Common myeloid progenitor, CD34-positive (primary cell): ENCODE measurements at regions not wholly inside any gene's neighbourhood (a gene's known extent, or its start where the extent isn't known, plus 50 kb on each side); places are given as distances from the start of the nearest gene placed in this dataset.

ENCODE experiments used
- CTCF ChIA-PET: fragments of 350-600 bp; sonication (Branson Sonifier 250); formaldehyde crosslinking; loops from one replicate; lab custom pipeline; 2021; ENCODE audit warnings: antibody characterized with exemption; lab: Charles Lee
- POLR2A ChIA-PET: fragments of 350-600 bp; sonication (Branson Sonifier 250); formaldehyde crosslinking; loops from one replicate; lab custom pipeline; 2021; ENCODE audit warnings: antibody characterized with exemption; lab: Charles Lee
- DNase-seq, 3 donors: peaks; one replicate each; pipeline versions ENCODE4 v3.0.0 to v3.0.0-alpha.2; 2013
- H3K27ac ChIP-seq, 2 experiments: 1 replicate in 1 of 2; 2 replicates in 1 of 2; pipeline ENCODE4 v1.7.0; 2013; ENCODE audit warnings: inconsistent platforms in 2 of 2, low read length in 2 of 2, mild to moderate bottlenecking in 2 of 2, low read depth in 1 of 2, moderate library complexity in 1 of 2; ENCODE audit not compliant: severe bottlenecking in 2 of 2, insufficient read depth in 1 of 2, poor library complexity in 1 of 2
- H3K27me3 ChIP-seq, 5 experiments: replicated peaks in 2 of 5; 1 replicate in 3 of 5; 2 replicates in 2 of 5; pipeline versions ENCODE4 v1.6.1 to v1.7.0; 2013; ENCODE audit warnings: low read length in 4 of 5, mild to moderate bottlenecking in 2 of 5, moderate library complexity in 2 of 5, inconsistent platforms in 1 of 5; ENCODE audit not compliant: insufficient read depth in 5 of 5, control insufficient read depth in 4 of 5
- H3K36me3 ChIP-seq, 4 experiments: 1 replicate in 2 of 4; 2 replicates in 2 of 4; pipeline versions ENCODE4 v1.6.1 to v1.7.0; 2013; ENCODE audit warnings: low read length in 3 of 4, control low read depth in 1 of 4, mild to moderate bottlenecking in 1 of 4; ENCODE audit not compliant: control insufficient read depth in 4 of 4, insufficient read depth in 4 of 4
- H3K4me1 ChIP-seq, 4 experiments: 1 replicate in 3 of 4; 2 replicates in 1 of 4; pipeline versions ENCODE4 v1.6.1 to v1.7.1; 2013; ENCODE audit warnings: low read length in 3 of 4, mild to moderate bottlenecking in 3 of 4, control low read depth in 1 of 4, inconsistent platforms in 1 of 4, moderate library complexity in 1 of 4; ENCODE audit not compliant: control insufficient read depth in 4 of 4, insufficient read depth in 4 of 4; ENCODE audit errors: control extremely low read depth in 1 of 4
- H3K4me3 ChIP-seq, 7 experiments: 1 replicate in 4 of 7; 2 replicates in 3 of 7; pipeline versions ENCODE4 v1.5.1 to v1.7.0; 2013; ENCODE audit warnings: mild to moderate bottlenecking in 7 of 7, low read length in 6 of 7, moderate library complexity in 6 of 7, inconsistent platforms in 2 of 7, low read depth in 2 of 7, control low read depth in 1 of 7; ENCODE audit not compliant: insufficient read depth in 4 of 7, control insufficient read depth in 1 of 7; ENCODE audit errors: extremely low read depth in 1 of 7
- H3K9me3 ChIP-seq, 5 experiments: 1 replicate in 4 of 5; 2 replicates in 1 of 5; pipeline versions ENCODE4 v1.6.1 to v1.7.1; 2013; ENCODE audit warnings: low read length in 4 of 5, mild to moderate bottlenecking in 2 of 5, inconsistent platforms in 1 of 5, low read depth in 1 of 5, moderate library complexity in 1 of 5; ENCODE audit not compliant: control insufficient read depth in 4 of 5, insufficient read depth in 2 of 5; ENCODE audit errors: control extremely low read depth in 1 of 5
- WGBS: methylation state at CpG from one replicate; pipeline ENCODE4 v1.1.5; 2013; ENCODE audit not compliant: insufficient coverage; 5-methylcytosine and 5-hydroxymethylcytosine counted together

DNA sequence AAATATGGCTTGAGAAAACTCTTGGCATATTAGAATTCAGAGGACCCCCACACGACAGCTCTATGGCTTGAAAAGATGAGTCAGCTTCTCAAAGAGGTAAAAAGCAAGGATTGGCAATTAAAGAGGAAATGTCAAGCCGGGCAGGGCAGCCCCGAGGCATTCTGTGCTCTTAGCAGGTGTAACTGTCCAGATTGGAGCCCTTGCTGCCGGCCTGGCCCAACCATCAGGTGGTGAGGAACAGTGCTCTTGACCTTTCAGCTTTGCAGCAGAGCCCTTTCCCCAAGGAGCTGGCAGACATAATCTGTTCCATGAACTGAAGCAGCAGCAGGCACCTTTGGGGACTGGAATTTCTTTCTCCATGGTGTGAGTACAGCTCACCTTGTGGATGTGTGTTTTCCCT lies 287.8 kb downstream of the UTP18 start:
- H3K4me1 ChIP-seq: no peaks in the 10 kb centered on the region
- ChIA-PET POLR2A (no interaction called here), CTCF (no interaction called here)
- no peak overlapping the region for H3K4me3 ChIP-seq
- H3K27me3 ChIP-seq: peaks cover 0 to 2% (median 0%) of the 10 kb centered on the region in 5 experiments
- no peaks in the 10 kb centered on the region for H3K36me3 ChIP-seq
- WGBS: 75% methylated on average over 3 of the region's 4 CpGs
- DNase-seq: no peak
- no peak overlapping the region for H3K27ac ChIP-seq
- H3K9me3 ChIP-seq: peaks cover 0 to 5% (median 0%) of the 10 kb centered on the region in 5 experiments

DNA sequence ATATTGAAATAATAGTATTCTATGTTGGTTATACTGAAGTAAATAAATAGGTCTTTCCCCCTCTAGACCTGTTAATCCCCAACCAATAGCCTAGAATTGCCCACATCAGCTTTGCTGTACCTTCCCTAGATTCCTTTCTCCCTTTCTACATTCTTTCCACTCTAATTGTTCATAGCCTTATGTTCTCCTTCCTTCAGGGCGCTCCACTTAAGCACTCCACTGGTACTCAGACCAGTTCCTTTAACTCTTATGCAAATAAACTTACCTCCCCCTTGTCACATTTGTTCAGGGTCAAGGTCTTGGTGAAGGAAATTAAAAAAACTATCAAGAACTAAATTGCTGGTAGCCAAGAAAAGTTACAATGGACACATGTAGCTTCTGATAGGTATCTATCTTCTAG lies 294.8 kb downstream of the UTP18 start:
- ChIA-PET CTCF (no interaction called here), POLR2A (no interaction called here)
- H3K36me3 ChIP-seq: no peaks in the 10 kb centered on the region
- WGBS: 88% methylated on average over 1 of the region's 1 CpG
- no peaks in the 10 kb centered on the region for H3K4me1 ChIP-seq
- no peak overlapping the region for H3K27ac ChIP-seq
- H3K9me3 ChIP-seq: no peaks in the 10 kb centered on the region
- no peak overlapping the region for H3K4me3 ChIP-seq
- peaks cover 0 to 4% (median 0%) of the 10 kb centered on the region in 5 experiments for H3K27me3 ChIP-seq
- DNase-seq: no peak

DNA sequence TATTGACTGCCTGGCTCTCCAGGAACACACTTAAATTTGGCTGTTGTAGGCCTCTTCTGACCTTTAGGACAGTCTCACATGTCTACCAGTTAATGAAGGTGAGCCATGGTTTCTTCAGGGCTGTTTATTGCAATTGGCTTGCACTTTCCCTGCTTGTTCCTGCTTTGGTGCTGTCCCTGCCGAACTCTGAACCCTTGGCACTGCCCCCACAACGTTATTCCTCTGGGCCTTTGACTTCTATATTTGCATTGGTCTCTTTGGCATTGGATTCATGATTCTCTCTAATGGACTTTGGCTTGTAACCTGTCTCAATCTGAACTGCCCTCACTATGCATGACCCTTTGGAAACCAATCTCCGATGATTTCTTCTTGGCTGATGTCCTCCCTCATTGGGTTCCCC lies 299.4 kb downstream of the UTP18 start:
- ChIA-PET POLR2A (no interaction called here), CTCF (no interaction called here)
- Histone ChIP-seq H3K4me1 (no peaks in the 10 kb centered on the region), H3K4me3 (no peak overlapping the region), H3K9me3 (peaks cover 0 to 2% (median 0%) of the 10 kb centered on the region in 5 experiments), H3K36me3 (no peaks in the 10 kb centered on the region), H3K27me3 (peaks cover 0 to 3% (median 0%) of the 10 kb centered on the region in 5 experiments), H3K27ac (no peak overlapping the region)
- 82% methylated on average over 3 of the region's 3 CpGs for WGBS
- no peak for DNase-seq

DNA sequence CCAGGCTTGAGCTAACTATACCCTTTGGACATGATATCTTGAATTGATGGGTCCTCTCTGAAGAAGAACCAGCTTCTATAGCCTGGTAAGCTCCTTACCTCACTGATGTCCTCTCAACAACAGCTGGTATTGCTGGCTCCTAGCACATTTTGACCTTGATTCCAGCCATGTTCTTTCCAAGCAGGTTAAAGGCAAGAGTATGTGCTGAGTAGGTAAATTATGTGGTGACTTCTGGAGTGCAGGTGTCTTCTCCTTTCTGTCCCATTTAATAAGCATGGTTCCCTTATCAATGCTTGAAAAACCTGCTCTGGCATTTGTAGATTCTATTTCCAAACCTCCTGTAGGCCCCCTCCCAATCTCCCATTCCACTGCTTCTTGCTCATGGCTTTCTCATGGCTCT lies 300.1 kb downstream of the UTP18 start:
- no peak overlapping the region for H3K27ac ChIP-seq
- H3K4me1 ChIP-seq: no peaks in the 10 kb centered on the region
- ChIA-PET POLR2A (no interaction called here), CTCF (no interaction called here)
- H3K9me3 ChIP-seq: peaks cover 0 to 2% (median 0%) of the 10 kb centered on the region in 5 experiments
- H3K4me3 ChIP-seq: no peak overlapping the region
- H3K36me3 ChIP-seq: no peaks in the 10 kb centered on the region
- DNase-seq: no peak
- H3K27me3 ChIP-seq: peaks cover 0 to 3% (median 0%) of the 10 kb centered on the region in 5 experiments

DNA sequence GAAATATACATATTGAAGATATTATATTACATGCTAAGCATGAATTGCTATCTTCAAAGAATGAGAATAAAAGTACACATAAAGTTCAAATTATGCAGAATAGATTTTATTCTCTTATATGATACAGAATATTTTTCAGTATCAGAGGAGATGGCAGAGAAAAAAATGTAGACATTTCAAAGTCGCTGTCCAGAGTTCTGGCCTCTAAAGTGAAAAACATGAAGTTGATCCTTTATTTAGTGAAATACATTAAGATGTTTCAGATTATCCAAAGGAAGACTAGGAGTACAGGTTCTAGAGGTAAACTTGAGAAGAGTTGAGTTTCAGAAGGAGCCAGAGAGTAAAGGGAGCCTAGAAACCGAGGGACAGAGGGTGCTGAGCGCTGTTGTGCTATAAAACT lies 303.6 kb downstream of the UTP18 start:
- Histone ChIP-seq H3K4me1 (no peaks in the 10 kb centered on the region), H3K36me3 (no peaks in the 10 kb centered on the region), H3K27me3 (no peaks in the 10 kb centered on the region), H3K9me3 (peaks cover 0 to 2% (median 0%) of the 10 kb centered on the region in 5 experiments), H3K4me3 (no peak overlapping the region), H3K27ac (no peak overlapping the region)
- POLR2A ChIA-PET: no interaction called here
- 100% methylated on average over 1 of the region's 3 CpGs for WGBS
- CTCF ChIA-PET: no interaction called here
- DNase-seq: no peak

DNA sequence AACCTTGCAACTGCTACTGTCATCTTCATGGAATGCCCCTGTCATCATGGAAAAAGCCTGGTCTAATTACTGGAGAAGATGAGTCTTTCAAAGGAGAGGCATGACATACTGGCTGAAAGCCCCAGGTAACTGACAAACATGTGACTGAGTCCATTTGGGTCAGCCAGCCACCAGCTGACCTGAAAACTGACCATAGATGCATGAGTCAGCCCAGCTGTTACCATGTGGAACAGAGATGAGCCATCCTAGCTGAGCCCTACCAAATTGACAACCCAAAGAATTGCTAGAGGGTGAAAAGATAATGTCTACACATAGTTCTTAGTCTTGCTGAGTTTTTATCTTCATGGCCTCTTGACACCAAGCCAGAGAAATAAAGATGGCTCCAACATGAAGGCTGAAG lies 311.8 kb downstream of the UTP18 start:
- Histone ChIP-seq H3K4me1 (no peaks in the 10 kb centered on the region), H3K27ac (no peak overlapping the region), H3K4me3 (no peak overlapping the region), H3K36me3 (no peaks in the 10 kb centered on the region), H3K9me3 (no peaks in the 10 kb centered on the region), H3K27me3 (no peaks in the 10 kb centered on the region)
- DNase-seq: no peak
- ChIA-PET POLR2A (no interaction called here), CTCF (no interaction called here)
